Esophagus muscularis mucosa (tissue), 3 donors: ENCODE measurements at regions not wholly inside any gene's neighbourhood (a gene's known extent, or its start where the extent isn't known, plus 50 kb on each side); places are given as distances from the start of the nearest gene placed in this dataset.

ENCODE experiments used
- CTCF ChIP-seq, 3 experiments: fragments of 200-600 bp in 2 of 3; fragments of 450-650 bp in 1 of 3; sonication (generic) in 2 of 3; IDR thresholded peaks; one replicate each; pipeline ENCODE4 v1.5.1; 2017 to 2019; ENCODE audit warnings: antibody characterized with exemption in 3 of 3, mild to moderate bottlenecking in 2 of 3, moderate library complexity in 1 of 3
- POLR2A ChIP-seq: fragments of 450-650 bp; IDR thresholded peaks from one replicate; pipeline ENCODE4 v1.6.1; 2017; ENCODE audit warnings: antibody characterized with exemption, moderate library complexity, mild to moderate bottlenecking, low read depth
- POLR2AphosphoS5 ChIP-seq, 2 donors: sonication (generic); formaldehyde crosslinking; IDR thresholded peaks; one replicate each; pipeline ENCODE4 v1.6.1; 2017; ENCODE audit warnings: antibody characterized with exemption in 2 of 2

GRCh38 chr3:17947833-17948232 lies 205.4 kb upstream of the TBC1D5 start:
- no peak for TF ChIP-seq POLR2A
- no peak for TF ChIP-seq CTCF (IDR thresholded peaks at IDR 0.05)
- TF ChIP-seq POLR2AphosphoS5 (IDR thresholded peaks at IDR 0.05) = no peak
